DMS 273 (cell line): ENCODE measurements at regions not wholly inside any gene's neighbourhood (a gene's known extent, or its start where the extent isn't known, plus 50 kb on each side); places are given as distances from the start of the nearest gene placed in this dataset.

ENCODE experiments used
- DNase-seq: peaks from one replicate; lab custom pipeline; 2025; ENCODE audit not compliant: unreplicated experiment; lab: John Stamatoyannopoulos, UW

GRCh38 chr14:38425324-38425976 lies 169.6 kb upstream of the CLEC14A start:
- DNase-seq: no peak

GRCh38 chr14:38420048-38420447 lies 164.2 kb upstream of the CLEC14A start:
- no peak for DNase-seq

DNA sequence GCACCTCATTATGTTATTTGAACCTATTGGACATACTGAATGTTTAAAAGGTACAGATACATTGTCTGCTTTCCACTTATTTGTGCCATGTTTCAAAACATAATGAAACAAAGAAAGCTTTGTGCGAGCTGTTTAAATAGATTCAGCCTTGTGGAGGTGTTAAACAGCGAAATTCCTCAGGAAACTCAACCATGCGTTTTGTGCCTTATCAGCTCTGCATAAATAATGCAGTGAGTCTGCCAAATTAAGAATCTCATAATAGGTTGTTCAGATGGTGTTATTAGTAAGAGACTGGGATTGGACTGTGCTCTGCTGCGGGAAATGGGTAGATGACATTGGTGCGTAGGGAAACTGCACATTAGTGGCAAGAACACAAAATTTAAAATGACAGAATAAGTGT lies 163.7 kb upstream of the CLEC14A start:
- no peak for DNase-seq

- DNase-seq: no peak
Observed at GRCh38 chr14:38412654-38413053, 156.8 kb upstream of the CLEC14A start.

GRCh38 chr14:38410442-38410841 lies 154.5 kb upstream of the CLEC14A start:
- DNase-seq: no peak

DNA sequence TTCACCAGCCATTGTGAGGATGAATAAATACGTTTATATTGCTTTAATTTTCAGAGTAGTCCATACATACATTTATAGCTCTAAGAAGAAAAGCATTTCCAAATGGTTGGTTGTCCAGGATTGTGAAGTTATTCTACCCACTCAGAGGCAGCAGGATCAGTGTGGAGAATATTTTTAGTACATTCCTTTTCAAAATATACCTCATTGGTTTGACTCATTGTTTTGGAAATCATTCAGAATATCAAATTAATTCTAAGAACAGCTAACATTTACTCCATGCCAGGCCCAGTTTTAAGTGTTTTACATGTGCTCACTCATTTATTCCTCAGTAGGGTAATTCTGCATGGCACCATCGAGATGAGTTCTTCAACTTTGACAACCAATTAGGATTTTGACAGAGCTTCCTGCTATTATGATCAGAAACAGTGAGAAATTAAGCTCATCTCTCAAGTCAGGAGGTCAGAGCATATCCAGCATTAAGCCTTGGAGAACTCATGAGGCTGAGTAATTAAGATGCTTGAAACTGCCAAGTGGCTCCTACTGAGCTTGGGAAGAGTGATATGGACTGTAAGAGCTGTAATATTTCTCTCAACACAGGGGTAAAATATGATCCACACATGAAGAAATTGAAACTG lies 153.3 kb upstream of the CLEC14A start:
- no peak for DNase-seq

- DNase-seq: peak; percentile 68
Observed at GRCh38 chr14:38405851-38406635, 150.2 kb upstream of the CLEC14A start.

DNA sequence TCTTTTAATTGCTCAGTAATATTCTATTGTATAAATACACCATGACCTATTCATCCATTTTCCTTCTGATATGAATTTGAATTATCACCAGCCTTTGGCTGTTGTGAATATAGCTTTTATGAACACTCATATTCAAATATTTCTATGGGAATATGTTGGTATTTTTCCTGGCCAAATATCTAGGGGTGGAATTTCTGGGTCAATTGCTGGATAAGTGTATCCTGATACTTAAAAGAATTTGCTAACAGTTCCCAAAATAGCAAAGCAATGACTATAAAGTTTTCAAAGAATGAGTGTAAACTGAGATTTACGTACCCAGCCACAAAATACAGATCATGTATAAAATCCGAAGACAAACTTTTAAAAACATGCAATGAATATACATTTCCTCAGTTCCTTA lies 148.7 kb upstream of the CLEC14A start:
- no peak for DNase-seq

DNA sequence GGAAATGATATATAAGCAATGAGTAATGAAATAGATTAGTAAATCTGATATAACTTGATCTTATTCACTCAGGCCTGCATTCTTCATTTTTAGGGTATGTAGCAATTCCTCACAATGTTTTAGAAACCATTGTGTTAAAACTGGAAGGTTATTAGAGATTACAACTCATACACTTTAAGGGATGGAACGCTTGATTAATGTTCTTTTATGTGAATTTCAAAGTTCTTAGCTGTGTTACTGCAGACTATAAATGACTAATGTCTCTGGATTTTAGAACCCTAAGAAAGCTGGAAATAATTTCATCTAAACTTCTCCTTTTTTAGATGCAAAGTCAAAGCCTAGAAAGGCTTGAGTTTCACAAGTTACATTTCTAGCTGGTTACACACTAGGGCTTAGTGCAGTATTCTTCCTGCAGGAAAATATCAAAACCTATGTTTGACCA lies 148.2 kb upstream of the CLEC14A start:
- DNase-seq: no peak

- DNase-seq: no peak
Observed at GRCh38 chr14:38400751-38401150, 144.9 kb upstream of the CLEC14A start.

DNA sequence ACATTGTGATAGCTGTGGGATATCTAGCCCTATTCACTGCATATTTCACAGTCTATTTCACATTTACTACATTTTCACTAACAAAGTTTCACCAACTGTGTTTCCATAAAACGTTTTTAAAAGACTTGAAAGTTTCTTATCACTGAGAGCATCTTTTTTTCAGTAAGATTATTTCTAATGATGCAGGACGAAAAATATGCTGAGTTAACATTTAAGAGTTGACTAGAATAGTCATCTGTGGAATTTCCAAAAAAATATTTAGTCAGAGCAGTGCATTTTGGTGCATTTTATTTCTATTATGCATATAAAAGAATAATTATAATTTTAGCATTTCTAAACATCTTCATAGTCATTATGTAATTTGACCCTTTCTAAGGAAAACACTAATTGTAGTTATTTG lies 143.8 kb upstream of the CLEC14A start:
- no peak for DNase-seq

- no peak for DNase-seq
Observed at GRCh38 chr14:38394767-38395166, 138.9 kb upstream of the CLEC14A start.

GRCh38 chr14:38394064-38394463 lies 138.2 kb upstream of the CLEC14A start:
- no peak for DNase-seq

GRCh38 chr14:38391334-38391733 lies 135.4 kb upstream of the CLEC14A start:
- no peak for DNase-seq

- peak; percentile 71 for DNase-seq
Observed at GRCh38 chr14:38389681-38390080, 133.8 kb upstream of the CLEC14A start.

GRCh38 chr14:38387821-38388220 lies 131.9 kb upstream of the CLEC14A start:
- no peak for DNase-seq

GRCh38 chr14:38385836-38386235 lies 129.9 kb upstream of the CLEC14A start:
- no peak for DNase-seq

GRCh38 chr14:38385343-38385742 lies 129.4 kb upstream of the CLEC14A start:
- DNase-seq: no peak

GRCh38 chr14:38384741-38385140 lies 128.8 kb upstream of the CLEC14A start:
- no peak for DNase-seq

- DNase-seq: no peak
Observed at GRCh38 chr14:38367922-38368321, 112.0 kb upstream of the CLEC14A start.

DNA sequence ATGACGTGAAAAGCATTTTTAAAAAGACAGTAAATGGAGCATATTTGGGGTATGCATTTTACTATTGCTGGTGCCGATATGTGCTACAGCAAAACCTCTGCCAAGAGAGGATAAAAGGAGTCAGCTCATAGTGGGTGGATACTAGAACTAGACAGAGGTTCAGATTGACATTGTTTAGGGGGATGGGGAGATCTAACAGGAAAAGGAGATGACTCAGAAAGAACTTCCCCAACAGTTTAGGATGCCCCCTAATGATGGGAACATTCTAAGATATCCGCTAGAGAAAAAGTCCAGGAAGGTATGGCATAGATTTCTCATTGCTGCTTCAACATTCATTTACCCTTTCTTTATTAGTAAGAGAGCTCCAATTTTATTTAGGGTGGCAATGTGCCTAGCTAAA lies 110.5 kb upstream of the CLEC14A start:
- no peak for DNase-seq

GRCh38 chr14:38363217-38363616 lies 107.3 kb upstream of the CLEC14A start:
- no peak for DNase-seq
